Left ventricle myocardium superior (tissue), 1 donor: ENCODE measurements at regions not wholly inside any gene's neighbourhood (a gene's known extent, or its start where the extent isn't known, plus 50 kb on each side); places are given as distances from the start of the nearest gene placed in this dataset.

Experiments used
- ATAC-seq: fragments of 200-7000 bp; cut with Tn5 transposase; one replicate; pipeline ENCODE4 v1.9.1; 2020; ENCODE audit warnings: mild to moderate bottlenecking, moderate library complexity
- DNase-seq: peaks from one replicate; pipeline ENCODE4 v3.0.0-alpha.2; 2020
- intact Hi-C: fragments of 100-400 bp; cut with micrococcal nuclease; formaldehyde crosslinking; loops from one replicate; pipeline ENCODE4 v1.11.0; 2022
- donor health status: DM: no; HTN: yes; CAD: no; lungs with severe emphysema.

DNA sequence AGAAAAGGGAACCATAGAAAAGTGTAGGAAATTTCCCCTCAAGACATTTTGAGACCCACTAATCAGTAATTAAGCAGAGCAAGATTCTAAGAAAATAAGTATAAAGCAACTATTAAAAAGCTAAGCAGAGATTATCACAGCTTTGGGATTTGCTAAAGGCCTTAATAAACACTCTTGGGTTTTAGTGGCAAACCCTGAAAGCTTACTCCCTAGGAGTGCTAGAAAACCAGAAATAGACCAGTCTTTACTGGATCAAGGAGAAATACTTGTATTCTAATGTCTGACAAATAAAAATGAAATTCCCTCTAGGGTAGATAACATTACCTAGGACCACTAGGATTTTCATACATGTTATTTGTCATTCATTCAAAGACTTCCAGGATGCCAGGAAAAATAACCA, 510.8 kb downstream of the SPATA31D1 start:
- intact Hi-C loops: no loop called here
- ATAC-seq: peak; percentile 49
- DNase-seq: no peak

GRCh38 chr9:82504620-82505019, 516.0 kb downstream of the SPATA31D1 start:
- DNase-seq (no peak), ATAC-seq (no peak)
- intact Hi-C loops: no loop called here

- ATAC-seq (no peak), DNase-seq (no peak)
- intact Hi-C loops: loop anchor here (10.0 kb wide), 1 partner anchor 167 kb away; no protein-coding TSS in a partner anchor
These were observed 523.1 kb downstream of the SPATA31D1 start for GRCh38 chr9:82511626-82512025.

DNA sequence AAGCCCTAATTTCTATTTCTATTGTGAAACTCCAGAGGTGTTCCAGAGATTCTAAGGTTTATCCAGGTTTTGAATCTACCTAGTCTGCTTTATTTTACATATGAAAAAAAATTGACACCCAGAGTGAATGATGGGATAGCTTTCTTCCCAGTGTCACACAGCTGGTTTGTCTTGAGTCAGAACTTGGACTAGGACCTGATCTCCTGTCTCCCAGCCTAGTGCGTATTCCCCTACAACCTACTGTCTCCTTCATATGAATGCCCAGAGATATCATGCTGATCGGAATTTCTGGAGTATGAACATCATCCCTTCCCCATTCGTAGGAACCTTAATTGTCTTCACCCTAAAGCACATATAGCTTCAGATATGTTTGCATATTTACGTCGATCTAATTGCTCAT, 524.2 kb downstream of the SPATA31D1 start:
- intact Hi-C loops: loop anchor here (10.0 kb wide), 1 partner anchor 168 kb away; no protein-coding TSS in a partner anchor
- peak; percentile 48 for ATAC-seq
- no peak for DNase-seq

DNA sequence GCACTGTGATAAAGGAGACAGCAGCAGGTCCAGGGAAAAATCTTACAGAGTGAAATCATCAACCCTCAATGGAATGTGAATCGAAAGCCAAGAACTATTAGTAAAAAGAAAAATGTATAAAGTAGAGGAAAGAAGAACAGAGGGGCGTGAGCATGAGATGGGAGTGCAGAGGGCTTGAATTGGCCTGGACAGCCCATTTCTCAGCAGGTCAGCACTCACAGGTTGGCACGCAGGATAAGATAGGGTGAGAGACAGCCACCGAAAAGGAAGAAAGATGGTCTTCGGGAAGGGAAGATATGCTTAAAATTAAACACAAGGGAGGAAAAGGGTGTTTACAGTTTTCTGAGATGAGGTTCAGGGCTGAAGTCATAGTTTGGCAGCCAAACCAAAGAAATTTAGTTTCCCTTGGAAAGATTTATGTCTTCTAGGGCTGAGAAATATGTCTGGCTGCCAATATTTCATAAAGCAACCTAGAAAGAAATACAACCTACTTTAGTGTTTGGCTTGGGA, 524.7 kb downstream of the SPATA31D1 start:
- ATAC-seq: peak; percentile 66
- DNase-seq: no peak
- intact Hi-C loops: loop anchor here (10.0 kb wide), 1 partner anchor 168 kb away; no protein-coding TSS in a partner anchor

GRCh38 chr9:82513976-82514735, 525.6 kb downstream of the SPATA31D1 start:
- ATAC-seq (no peak), DNase-seq (no peak)
- intact Hi-C loops: loop anchor here (10.0 kb wide), 1 partner anchor 169 kb away; no protein-coding TSS in a partner anchor

DNA sequence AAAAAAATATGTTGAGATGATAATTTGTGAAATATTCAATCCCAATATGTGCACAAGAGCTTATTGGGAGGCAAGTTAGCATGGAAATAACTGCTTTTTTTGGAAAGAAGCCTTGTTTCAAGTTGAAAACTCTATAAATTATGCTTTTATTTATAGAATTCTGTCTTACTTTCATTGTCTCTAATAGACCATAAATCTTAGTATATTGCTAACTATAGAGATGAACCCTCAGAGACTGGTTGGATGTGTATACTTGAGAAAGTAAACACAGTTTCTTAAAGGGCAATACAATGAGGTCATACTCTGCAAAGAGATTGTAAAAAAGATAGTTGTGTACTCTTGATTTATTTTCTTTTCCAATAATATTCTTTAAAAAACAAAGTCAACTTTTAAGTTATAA, 530.3 kb downstream of the SPATA31D1 start:
- intact Hi-C loops: loop anchor here (10.0 kb wide), 1 partner anchor 174 kb away; no protein-coding TSS in a partner anchor
- ATAC-seq (no peak), DNase-seq (no peak)

- no peak for DNase-seq
- no peak for ATAC-seq
- intact Hi-C loops: loop anchor here (10.0 kb wide), 1 partner anchor 175 kb away; no protein-coding TSS in a partner anchor
These were observed 530.8 kb downstream of the SPATA31D1 start for GRCh38 chr9:82519332-82519731.

DNA sequence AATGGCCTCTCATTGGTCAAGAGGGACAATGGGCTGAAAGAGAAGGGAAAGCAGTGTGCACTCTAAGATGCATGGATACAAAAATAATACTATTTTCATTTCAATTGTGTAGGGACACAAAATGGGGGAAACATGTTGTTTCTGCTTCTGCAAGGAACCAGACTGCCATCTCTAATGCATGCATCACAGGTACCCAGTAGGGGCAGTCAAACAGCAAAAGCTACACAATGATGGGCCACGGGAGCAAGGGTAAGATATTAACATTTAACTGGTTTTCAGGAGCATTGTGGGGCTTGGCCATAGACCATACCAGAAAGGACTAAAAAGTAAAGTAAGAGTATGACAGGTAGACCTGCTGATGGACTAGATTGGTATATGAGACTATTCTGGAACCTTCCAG, 535.8 kb downstream of the SPATA31D1 start:
- intact Hi-C loops: no loop called here
- DNase-seq: no peak
- no peak for ATAC-seq

DNA sequence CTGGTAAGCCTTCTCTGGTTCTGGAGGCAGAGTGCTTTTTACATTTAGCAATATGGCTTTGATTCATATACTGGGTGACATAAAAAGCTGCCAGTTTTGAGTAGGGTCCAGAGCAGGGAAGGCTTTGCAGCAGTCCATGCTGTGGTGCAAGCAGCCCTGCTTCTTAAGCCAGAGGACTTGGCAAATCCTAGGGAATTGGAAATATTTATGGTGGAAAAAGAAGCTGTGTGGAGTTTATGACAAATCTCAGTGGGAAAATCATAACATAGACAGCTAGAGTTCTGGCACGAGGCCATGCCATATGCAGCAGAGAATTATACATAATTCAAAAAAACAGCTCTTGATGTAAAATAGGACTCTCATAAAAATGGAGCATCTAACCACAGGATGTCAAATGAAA, 536.4 kb downstream of the RASEF start:
- ATAC-seq: no peak
- intact Hi-C loops: no loop called here
- DNase-seq: no peak

GRCh38 chr9:82531795-82532194, 531.1 kb downstream of the RASEF start:
- no peak for ATAC-seq
- intact Hi-C loops: loop anchor here (5.0 kb wide), 1 partner anchor 76 kb away; no protein-coding TSS in a partner anchor
- DNase-seq: no peak

DNA sequence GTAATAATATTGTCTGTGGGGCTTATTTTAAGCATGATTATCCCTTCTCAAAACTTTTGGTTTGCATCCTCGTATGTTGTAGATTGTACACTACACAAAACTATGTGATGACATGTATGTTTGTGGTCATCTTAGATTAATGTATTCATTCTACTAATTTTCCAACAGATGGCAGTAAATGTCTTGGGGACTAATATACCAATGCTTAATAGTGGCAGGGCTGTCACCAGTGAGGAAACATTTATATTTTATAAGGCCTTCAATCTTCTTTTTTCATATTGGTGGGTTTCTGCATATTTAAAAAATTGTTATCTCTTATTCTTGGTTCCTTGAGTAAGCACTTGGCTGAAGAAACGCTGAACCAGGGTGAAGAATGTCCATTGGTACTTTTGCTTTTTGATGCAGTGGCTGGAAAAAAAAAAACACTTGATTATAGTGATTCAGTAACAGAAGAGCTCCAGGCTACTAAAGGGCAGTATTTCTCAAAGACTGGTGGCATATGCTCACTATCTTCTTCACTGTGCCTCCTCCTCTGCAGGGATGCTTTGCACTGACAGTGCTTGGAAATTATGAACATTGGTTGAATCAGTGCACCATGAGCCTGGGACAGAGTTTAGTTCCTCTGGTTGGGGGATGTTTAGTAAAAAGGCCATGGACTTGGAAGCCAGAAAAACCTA, 530.3 kb downstream of the RASEF start:
- DNase-seq (no peak), ATAC-seq (no peak)
- intact Hi-C loops: loop anchor here (5.0 kb wide), 1 partner anchor 75 kb away; no protein-coding TSS in a partner anchor

GRCh38 chr9:82535432-82535998, 527.4 kb downstream of the RASEF start:
- ATAC-seq (no peak), DNase-seq (no peak)
- intact Hi-C loops: no loop called here

GRCh38 chr9:82538634-82539033, 524.3 kb downstream of the RASEF start:
- intact Hi-C loops: no loop called here
- DNase-seq: no peak
- no peak for ATAC-seq

GRCh38 chr9:82539146-82539545, 523.8 kb downstream of the RASEF start:
- DNase-seq (no peak), ATAC-seq (no peak)
- intact Hi-C loops: no loop called here

DNA sequence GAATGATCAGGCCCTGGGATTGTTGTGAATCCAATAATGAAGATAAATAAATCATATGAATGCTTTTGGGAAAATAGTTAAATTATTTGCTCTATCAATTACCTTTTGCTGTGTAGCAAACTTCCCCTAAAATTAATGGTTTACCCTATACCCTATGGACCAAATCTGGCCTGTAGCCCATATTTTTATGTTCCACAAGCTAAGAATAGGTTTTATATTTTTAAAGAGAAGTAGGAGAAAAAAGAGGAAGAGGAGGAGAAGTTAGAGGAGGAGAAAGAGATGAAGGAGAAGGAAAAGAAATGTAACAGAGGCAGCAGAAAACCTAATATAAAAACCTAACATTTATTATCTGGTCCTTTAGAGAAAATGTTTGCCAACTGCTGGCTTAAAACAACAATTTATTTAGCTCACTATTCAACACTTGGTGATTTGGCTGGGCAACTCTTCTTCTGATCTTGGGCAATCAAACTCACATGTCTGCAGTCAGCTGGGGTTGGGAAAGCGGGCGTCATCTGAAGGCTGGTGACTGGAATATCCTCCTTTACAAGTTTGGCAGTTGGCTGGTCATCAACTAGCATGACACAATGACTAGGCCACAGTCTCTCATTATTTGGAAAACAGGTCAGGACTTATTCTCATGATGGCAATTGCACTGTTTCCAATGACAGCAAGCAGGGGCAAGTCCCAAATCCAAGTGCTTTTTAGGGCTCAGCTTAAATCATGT, 522.9 kb downstream of the RASEF start:
- DNase-seq (no peak), ATAC-seq (no peak)
- intact Hi-C loops: no loop called here

- DNase-seq (no peak), ATAC-seq (no peak)
- intact Hi-C loops: no loop called here
These were observed 519.2 kb downstream of the RASEF start for GRCh38 chr9:82543726-82544125.

- intact Hi-C loops: no loop called here
- DNase-seq: no peak
- ATAC-seq: no peak
These were observed 516.8 kb downstream of the RASEF start for GRCh38 chr9:82546136-82546535.

DNA sequence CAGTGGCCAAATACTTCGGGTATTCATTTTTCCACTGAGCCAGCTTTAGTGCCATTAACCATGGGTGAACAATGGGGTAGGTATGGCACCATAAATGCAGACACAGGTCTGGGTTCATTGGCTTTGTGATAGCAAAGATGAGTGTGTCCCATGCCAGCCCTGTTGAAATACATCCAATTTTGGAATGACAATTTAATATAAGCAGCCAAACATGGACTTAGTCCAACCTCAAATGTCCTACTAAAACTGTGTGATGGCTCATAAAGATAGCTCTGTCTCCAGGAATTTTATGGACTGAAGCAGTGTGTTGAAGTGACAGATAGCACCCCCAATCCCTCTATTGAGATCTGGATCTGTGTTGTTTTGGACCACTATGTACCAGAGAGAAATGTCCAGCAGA, 514.9 kb downstream of the RASEF start:
- intact Hi-C loops: no loop called here
- no peak for ATAC-seq

More for the DNA sequence above, 514.9 kb downstream of the RASEF start:
- no peak for DNase-seq
